ENCODE measurements at regions not wholly inside any gene's neighbourhood (a gene's known extent, or its start where the extent isn't known, plus 50 kb on each side); places are given as distances from the start of the nearest gene placed in this dataset.

DNA sequence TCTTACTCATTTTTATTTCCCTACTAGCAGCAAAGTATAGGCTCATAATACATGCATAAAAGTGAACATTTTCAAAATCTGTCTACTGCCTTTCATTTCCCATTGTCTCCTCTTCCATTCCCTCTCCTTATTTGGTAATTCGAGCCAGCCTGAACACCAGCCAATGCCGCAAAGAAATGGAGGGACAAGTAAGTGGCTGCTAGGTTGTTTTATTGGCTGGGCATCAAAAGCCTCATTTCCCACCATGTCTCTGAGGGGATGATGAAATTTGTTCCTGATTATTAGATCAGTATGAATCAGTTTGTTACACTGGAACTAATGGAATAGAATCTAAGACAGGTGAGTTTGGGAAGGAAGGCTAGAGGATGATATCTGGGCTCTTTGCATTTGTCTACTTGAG, 143.5 kb downstream of the KCNA5 start:
- no peak for TF ChIP-seq CTCF (IDR thresholded peaks at IDR 0.05)
- H3K27ac ChIP-seq (ENCODE audit: low read depth in 1 of 2, low read length in 2 of 2) = no peak overlapping the region

GRCh38 chr12:5188472-5188871, 144.8 kb downstream of the KCNA5 start:
- H3K27me3 Mint-ChIP-seq = peaks cover 5% of the 10 kb centered on the region
- ChIA-PET POLR2A (no interaction called here), CTCF (no interaction called here)
- no peaks in the 10 kb centered on the region for H3K4me1 ChIP-seq (ENCODE audit: insufficient read depth, low read length)
- H3K4me1 Mint-ChIP-seq (ENCODE audit: low read depth) = no peaks in the 10 kb centered on the region
- no peaks in the 10 kb centered on the region for H3K36me3 ChIP-seq (ENCODE audit: insufficient read depth, low read length)
- no peaks in the 10 kb centered on the region for H3K27me3 ChIP-seq (ENCODE audit: control insufficient read depth in 1 of 2, insufficient read depth in 2 of 2, low read length in 2 of 2)
- H3K9me3 Mint-ChIP-seq = no peaks in the 10 kb centered on the region
- H3K27ac Mint-ChIP-seq = no peak overlapping the region
- ATAC-seq (ENCODE audit: poor library complexity) (no peak), DNase-seq (no peak)
- no peak for TF ChIP-seq CTCF (IDR thresholded peaks at IDR 0.05)
- H3K4me3 ChIP-seq (ENCODE audit: low read length) = no peak overlapping the region
- no peaks in the 10 kb centered on the region for H3K9me3 ChIP-seq (ENCODE audit: control insufficient read depth in 1 of 2, insufficient read depth in 1 of 2, low read length in 2 of 2)
- intact Hi-C loops (cut with DNase I, micrococcal nuclease) = no loop called here
- H3K36me3 Mint-ChIP-seq (ENCODE audit: low read depth) = no peaks in the 10 kb centered on the region
- no peak overlapping the region for H3K27ac ChIP-seq (ENCODE audit: low read depth in 1 of 2, low read length in 2 of 2)
- H3K4me3 Mint-ChIP-seq = no peak overlapping the region

More for the DNA sequence above, 143.5 kb downstream of the KCNA5 start:
- no peak for ATAC-seq (ENCODE audit: poor library complexity)
- Mint-ChIP-seq H3K36me3 (ENCODE audit: low read depth) (no peaks in the 10 kb centered on the region), H3K9me3 (no peaks in the 10 kb centered on the region), H3K4me1 (ENCODE audit: low read depth) (no peaks in the 10 kb centered on the region), H3K27me3 (peaks cover 10% of the 10 kb centered on the region), H3K27ac (no peak overlapping the region), H3K4me3 (no peak overlapping the region)
- Histone ChIP-seq H3K4me3 (ENCODE audit: low read length) (no peak overlapping the region), H3K27me3 (ENCODE audit: control insufficient read depth in 1 of 2, insufficient read depth in 2 of 2, low read length in 2 of 2) (no peaks in the 10 kb centered on the region), H3K36me3 (ENCODE audit: insufficient read depth, low read length) (no peaks in the 10 kb centered on the region), H3K4me1 (ENCODE audit: insufficient read depth, low read length) (no peaks in the 10 kb centered on the region), H3K9me3 (ENCODE audit: control insufficient read depth in 1 of 2, insufficient read depth in 1 of 2, low read length in 2 of 2) (no peaks in the 10 kb centered on the region)
- intact Hi-C loops (cut with DNase I, micrococcal nuclease) = no loop called here
- ChIA-PET POLR2A (no interaction called here), CTCF (no interaction called here)
- DNase-seq = no peak

- intact Hi-C loops (cut with DNase I, micrococcal nuclease) = no loop called here
- Mint-ChIP-seq H3K4me3 (no peak overlapping the region), H3K27ac (no peak overlapping the region), H3K27me3 (peaks cover 5% of the 10 kb centered on the region), H3K36me3 (ENCODE audit: low read depth) (no peaks in the 10 kb centered on the region), H3K9me3 (no peaks in the 10 kb centered on the region), H3K4me1 (ENCODE audit: low read depth) (no peaks in the 10 kb centered on the region)
- no peak overlapping the region for H3K4me3 ChIP-seq (ENCODE audit: low read length)
- no peaks in the 10 kb centered on the region for H3K36me3 ChIP-seq (ENCODE audit: insufficient read depth, low read length)
- no peaks in the 10 kb centered on the region for H3K27me3 ChIP-seq (ENCODE audit: control insufficient read depth in 1 of 2, insufficient read depth in 2 of 2, low read length in 2 of 2)
- no peaks in the 10 kb centered on the region for H3K9me3 ChIP-seq (ENCODE audit: control insufficient read depth in 1 of 2, insufficient read depth in 1 of 2, low read length in 2 of 2)
- ChIA-PET CTCF (no interaction called here), POLR2A (no interaction called here)
- no peak overlapping the region for H3K27ac ChIP-seq (ENCODE audit: low read depth in 1 of 2, low read length in 2 of 2)
- no peak for DNase-seq
- no peaks in the 10 kb centered on the region for H3K4me1 ChIP-seq (ENCODE audit: insufficient read depth, low read length)
- ATAC-seq (ENCODE audit: poor library complexity) = no peak
- TF ChIP-seq CTCF (IDR thresholded peaks at IDR 0.05) = no peak
These were observed 145.5 kb downstream of the KCNA5 start for GRCh38 chr12:5189173-5189572.

Data from CD4-positive, alpha-beta T cell (primary cell).